ENCODE measurements at regions not wholly inside any gene's neighbourhood (a gene's known extent, or its start where the extent isn't known, plus 50 kb on each side); places are given as distances from the start of the nearest gene placed in this dataset.

DNA sequence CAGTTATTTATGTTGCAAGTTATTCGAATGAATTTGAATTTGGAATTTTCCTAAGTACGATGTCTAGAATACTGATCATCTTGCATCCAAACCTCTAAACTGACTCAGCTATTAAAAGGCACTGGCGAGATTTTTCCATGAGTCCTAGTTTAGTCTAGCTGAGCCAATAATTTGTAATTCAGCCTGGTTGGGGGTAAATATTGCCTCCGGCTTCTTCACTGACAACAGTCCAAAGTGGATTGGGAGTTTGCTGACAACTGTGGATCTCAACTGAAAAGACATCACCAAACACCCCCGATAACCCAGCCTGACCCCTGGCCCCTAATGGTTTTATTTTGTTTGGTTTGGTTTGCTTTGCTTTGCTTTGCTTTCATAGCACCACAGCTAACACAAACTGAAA is 189.8 kb upstream of the DAPK1 start:
- DNase-seq (ENCODE audit: low spot score) = no peak
- H3K27me3 ChIP-seq (replicated peaks; ENCODE audit: insufficient read depth) = no peaks in the 10 kb centered on the region
- peaks cover 10 to 18% of the 10 kb centered on the region in 2 donors for H3K4me1 ChIP-seq (ENCODE audit: control insufficient read depth in 1 of 2, low read depth in 2 of 2)
- H3K36me3 ChIP-seq = no peaks in the 10 kb centered on the region
- no peaks in the 10 kb centered on the region for H3K9me3 ChIP-seq
- H3K27ac ChIP-seq = no peak overlapping the region
- no peak for ATAC-seq (ENCODE audit: insufficient number of reproducible peaks, low FRiP score, low read depth)
- H3K4me3 ChIP-seq = no peak overlapping the region
- TF ChIP-seq, protein P1, sequence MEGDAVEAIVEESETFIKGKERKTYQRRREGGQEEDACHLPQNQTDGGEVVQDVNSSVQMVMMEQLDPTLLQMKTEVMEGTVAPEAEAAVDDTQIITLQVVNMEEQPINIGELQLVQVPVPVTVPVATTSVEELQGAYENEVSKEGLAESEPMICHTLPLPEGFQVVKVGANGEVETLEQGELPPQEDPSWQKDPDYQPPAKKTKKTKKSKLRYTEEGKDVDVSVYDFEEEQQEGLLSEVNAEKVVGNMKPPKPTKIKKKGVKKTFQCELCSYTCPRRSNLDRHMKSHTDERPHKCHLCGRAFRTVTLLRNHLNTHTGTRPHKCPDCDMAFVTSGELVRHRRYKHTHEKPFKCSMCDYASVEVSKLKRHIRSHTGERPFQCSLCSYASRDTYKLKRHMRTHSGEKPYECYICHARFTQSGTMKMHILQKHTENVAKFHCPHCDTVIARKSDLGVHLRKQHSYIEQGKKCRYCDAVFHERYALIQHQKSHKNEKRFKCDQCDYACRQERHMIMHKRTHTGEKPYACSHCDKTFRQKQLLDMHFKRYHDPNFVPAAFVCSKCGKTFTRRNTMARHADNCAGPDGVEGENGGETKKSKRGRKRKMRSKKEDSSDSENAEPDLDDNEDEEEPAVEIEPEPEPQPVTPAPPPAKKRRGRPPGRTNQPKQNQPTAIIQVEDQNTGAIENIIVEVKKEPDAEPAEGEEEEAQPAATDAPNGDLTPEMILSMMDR (IDR thresholded peaks at IDR 0.05) = no peak

- H3K27ac ChIP-seq = no peak overlapping the region
- DNase-seq (ENCODE audit: low spot score) (no peak), ATAC-seq (ENCODE audit: insufficient number of reproducible peaks, low FRiP score, low read depth) (no peak)
- no peaks in the 10 kb centered on the region for H3K27me3 ChIP-seq (replicated peaks; ENCODE audit: insufficient read depth)
- TF ChIP-seq, protein P1 (IDR thresholded peaks at IDR 0.05) = no peak
- H3K36me3 ChIP-seq = no peaks in the 10 kb centered on the region
- no peak overlapping the region for H3K4me3 ChIP-seq
- H3K4me1 ChIP-seq (ENCODE audit: control insufficient read depth in 1 of 2, low read depth in 2 of 2) = peaks cover 10 to 18% of the 10 kb centered on the region in 2 donors
- no peaks in the 10 kb centered on the region for H3K9me3 ChIP-seq
Observed at GRCh38 chr9:87309236-87309635, 188.4 kb upstream of the DAPK1 start.

DNA sequence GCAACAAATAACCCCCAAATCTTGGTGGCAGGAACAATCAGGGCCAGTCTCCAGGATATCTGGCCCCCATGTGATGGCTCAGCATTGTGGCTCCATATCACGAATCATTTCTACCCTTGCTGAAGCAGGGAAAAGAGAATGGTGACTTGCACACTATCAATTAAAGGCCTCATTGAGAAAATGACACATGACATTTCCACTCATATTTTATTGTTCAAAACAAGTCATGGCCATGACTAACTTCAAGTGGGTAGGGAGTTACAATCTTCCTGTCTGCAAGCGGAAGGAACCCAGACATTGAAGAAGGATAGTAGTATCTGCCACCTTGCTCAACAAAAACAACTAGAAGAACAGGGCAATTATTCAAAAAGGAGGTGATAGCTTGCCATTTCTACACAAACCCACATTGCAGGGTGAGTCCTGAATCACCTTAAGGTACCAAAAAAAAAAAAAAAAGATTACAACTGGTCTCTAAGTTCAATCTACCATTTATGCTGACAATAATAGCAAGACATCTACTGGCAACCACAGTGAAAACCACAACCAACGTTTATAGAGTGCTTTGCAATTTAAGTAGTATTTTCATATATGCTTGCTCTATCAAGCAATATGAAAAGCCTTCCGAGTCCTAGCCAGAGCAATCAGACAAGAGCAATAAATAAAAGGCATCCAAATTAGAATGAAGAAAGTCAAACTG is 186.7 kb upstream of the DAPK1 start:
- Histone ChIP-seq H3K9me3 (peaks cover 3% of the 10 kb centered on the region), H3K4me1 (ENCODE audit: control insufficient read depth in 1 of 2, low read depth in 2 of 2) (peaks cover 2 to 4% of the 10 kb centered on the region in 2 donors), H3K4me3 (no peak overlapping the region), H3K27me3 (replicated peaks; ENCODE audit: insufficient read depth) (no peaks in the 10 kb centered on the region), H3K27ac (no peak overlapping the region), H3K36me3 (no peaks in the 10 kb centered on the region)
- TF ChIP-seq, protein P1 (IDR thresholded peaks at IDR 0.05) = no peak
- DNase-seq (ENCODE audit: low spot score) (no peak), ATAC-seq (ENCODE audit: insufficient number of reproducible peaks, low FRiP score, low read depth) (no peak)

DNA sequence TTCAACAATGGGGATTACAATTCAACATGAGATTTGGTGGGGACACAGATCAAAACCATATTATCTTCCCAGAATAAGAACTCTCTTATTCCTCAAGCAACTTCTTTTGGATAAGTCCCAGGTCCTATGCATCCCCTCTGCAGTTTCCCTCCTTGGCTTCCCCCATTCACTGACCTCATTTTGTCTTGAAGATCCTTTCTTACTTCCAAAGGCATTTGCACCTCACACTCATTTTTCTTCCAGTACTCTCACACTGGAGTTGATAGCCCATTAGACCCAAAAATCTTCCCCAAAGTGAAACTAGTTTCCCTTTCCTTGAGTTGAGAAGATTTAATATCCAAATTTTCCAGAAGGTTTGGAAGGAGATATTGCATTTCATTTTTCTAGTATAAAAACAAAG is 178.0 kb upstream of the DAPK1 start:
- Histone ChIP-seq H3K27me3 (replicated peaks; ENCODE audit: insufficient read depth) (no peaks in the 10 kb centered on the region), H3K4me1 (ENCODE audit: control insufficient read depth in 1 of 2, low read depth in 2 of 2) (peaks cover 4 to 13% of the 10 kb centered on the region in 2 donors), H3K4me3 (no peak overlapping the region), H3K9me3 (peaks cover 3% of the 10 kb centered on the region), H3K27ac (no peak overlapping the region), H3K36me3 (no peaks in the 10 kb centered on the region)
- TF ChIP-seq, protein P1 (IDR thresholded peaks at IDR 0.05) = no peak
- ATAC-seq (ENCODE audit: insufficient number of reproducible peaks, low FRiP score, low read depth) (no peak), DNase-seq (ENCODE audit: low spot score) (no peak)

- H3K9me3 ChIP-seq = peaks cover 3% of the 10 kb centered on the region
- H3K27me3 ChIP-seq (replicated peaks; ENCODE audit: insufficient read depth) = no peaks in the 10 kb centered on the region
- DNase-seq (ENCODE audit: low spot score) (no peak), ATAC-seq (ENCODE audit: insufficient number of reproducible peaks, low FRiP score, low read depth) (no peak)
- H3K4me1 ChIP-seq (ENCODE audit: control insufficient read depth in 1 of 2, low read depth in 2 of 2) = peaks cover 4 to 13% of the 10 kb centered on the region in 2 donors
- TF ChIP-seq, protein P1 (IDR thresholded peaks at IDR 0.05) = no peak
- no peak overlapping the region for H3K4me3 ChIP-seq
- H3K36me3 ChIP-seq = no peaks in the 10 kb centered on the region
- no peak overlapping the region for H3K27ac ChIP-seq
Observed at GRCh38 chr9:87320146-87320884, 177.4 kb upstream of the DAPK1 start.
